ENCODE measurements at regions not wholly inside any gene's neighbourhood (a gene's known extent, or its start where the extent isn't known, plus 50 kb on each side); places are given as distances from the start of the nearest gene placed in this dataset.

DNA sequence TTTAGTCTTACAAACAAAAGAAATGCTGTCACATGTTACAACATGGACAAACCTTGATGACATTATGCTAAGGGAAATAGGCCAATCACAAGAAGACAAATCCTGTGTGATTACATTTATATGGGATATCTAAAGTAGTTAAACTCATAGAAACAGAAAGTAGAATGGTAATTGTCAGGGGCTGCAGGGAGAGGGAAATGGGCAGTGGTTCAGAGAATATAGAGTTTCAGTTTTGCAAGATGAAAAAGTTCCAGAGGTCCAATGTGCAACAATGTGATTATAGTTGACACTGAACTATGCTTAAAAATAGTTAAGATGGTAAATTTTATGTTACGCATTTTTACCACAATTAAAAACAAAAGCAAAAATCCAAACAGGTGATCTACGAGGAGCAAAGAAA lies 265.5 kb downstream of the NDUFS4 start:
- Histone ChIP-seq H3K9ac (ENCODE audit: insufficient read depth in 1 of 2, low read length in 2 of 2) (no peak overlapping the region), H3K9me3 (ENCODE audit: control insufficient read depth in 4 of 4, insufficient read depth in 3 of 4, low read length in 3 of 4) (peaks cover 0 to 4% (median 0%) of the 10 kb centered on the region in 4 donors), H3K27me3 (ENCODE audit: control insufficient read depth in 3 of 3, insufficient read depth in 3 of 3, low read length in 2 of 3) (no peaks in the 10 kb centered on the region), H3K36me3 (ENCODE audit: control insufficient read depth in 4 of 4, insufficient read depth in 4 of 4, low read length in 4 of 4) (no peaks in the 10 kb centered on the region), H3K4me1 (ENCODE audit: control insufficient read depth in 5 of 5, insufficient read depth in 5 of 5, low read length in 5 of 5) (no peaks in the 10 kb centered on the region), H3K4me3 (no peak overlapping the region), H3K27ac (ENCODE audit: low read depth in 1 of 2, low read length in 1 of 2) (no peak overlapping the region)
- TF ChIP-seq, protein P1, sequence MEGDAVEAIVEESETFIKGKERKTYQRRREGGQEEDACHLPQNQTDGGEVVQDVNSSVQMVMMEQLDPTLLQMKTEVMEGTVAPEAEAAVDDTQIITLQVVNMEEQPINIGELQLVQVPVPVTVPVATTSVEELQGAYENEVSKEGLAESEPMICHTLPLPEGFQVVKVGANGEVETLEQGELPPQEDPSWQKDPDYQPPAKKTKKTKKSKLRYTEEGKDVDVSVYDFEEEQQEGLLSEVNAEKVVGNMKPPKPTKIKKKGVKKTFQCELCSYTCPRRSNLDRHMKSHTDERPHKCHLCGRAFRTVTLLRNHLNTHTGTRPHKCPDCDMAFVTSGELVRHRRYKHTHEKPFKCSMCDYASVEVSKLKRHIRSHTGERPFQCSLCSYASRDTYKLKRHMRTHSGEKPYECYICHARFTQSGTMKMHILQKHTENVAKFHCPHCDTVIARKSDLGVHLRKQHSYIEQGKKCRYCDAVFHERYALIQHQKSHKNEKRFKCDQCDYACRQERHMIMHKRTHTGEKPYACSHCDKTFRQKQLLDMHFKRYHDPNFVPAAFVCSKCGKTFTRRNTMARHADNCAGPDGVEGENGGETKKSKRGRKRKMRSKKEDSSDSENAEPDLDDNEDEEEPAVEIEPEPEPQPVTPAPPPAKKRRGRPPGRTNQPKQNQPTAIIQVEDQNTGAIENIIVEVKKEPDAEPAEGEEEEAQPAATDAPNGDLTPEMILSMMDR (IDR thresholded peaks at IDR 0.05; ENCODE audit: control extremely low read depth, extremely low read depth) = no peak
- WGBS, 2 donors = 92 to 96% methylated on average over 2 of the region's 2 CpGs
- DNase-seq (peak in 1 of 3 donors; percentile 5), ATAC-seq (ENCODE audit: insufficient read depth, low FRiP score) (no peak)

DNA sequence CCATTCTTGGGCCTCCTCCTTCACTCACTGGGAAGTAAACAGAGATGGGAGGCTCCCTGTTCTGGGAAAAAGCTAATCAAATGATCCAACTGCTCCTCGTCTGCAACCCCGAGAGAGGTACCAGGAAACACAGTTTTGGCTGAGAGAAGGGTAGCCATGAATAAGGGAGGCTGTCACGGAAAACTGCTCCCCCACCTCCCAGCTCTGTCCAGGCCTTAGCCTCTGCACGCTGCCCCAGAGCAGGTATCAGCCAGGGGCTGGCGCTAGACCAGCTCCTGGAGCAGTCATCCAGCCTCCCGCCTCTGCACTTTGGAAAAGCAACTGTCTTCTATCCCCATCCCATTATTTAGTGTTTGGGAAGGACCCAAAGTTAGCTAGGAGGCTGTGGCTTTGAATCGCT lies 266.1 kb downstream of the NDUFS4 start:
- WGBS, 2 donors = 86 to 94% methylated on average over 7 of the region's 7 CpGs
- Histone ChIP-seq H3K27ac (ENCODE audit: low read depth in 1 of 2, low read length in 1 of 2) (no peak overlapping the region), H3K27me3 (ENCODE audit: control insufficient read depth in 3 of 3, insufficient read depth in 3 of 3, low read length in 2 of 3) (no peaks in the 10 kb centered on the region), H3K36me3 (ENCODE audit: control insufficient read depth in 4 of 4, insufficient read depth in 4 of 4, low read length in 4 of 4) (no peaks in the 10 kb centered on the region), H3K9me3 (ENCODE audit: control insufficient read depth in 4 of 4, insufficient read depth in 3 of 4, low read length in 3 of 4) (peaks cover 0 to 5% (median 1%) of the 10 kb centered on the region in 4 donors), H3K9ac (ENCODE audit: insufficient read depth in 1 of 2, low read length in 2 of 2) (no peak overlapping the region), H3K4me1 (ENCODE audit: control insufficient read depth in 5 of 5, insufficient read depth in 5 of 5, low read length in 5 of 5) (no peaks in the 10 kb centered on the region), H3K4me3 (no peak overlapping the region)
- TF ChIP-seq, protein P1 (IDR thresholded peaks at IDR 0.05; ENCODE audit: control extremely low read depth, extremely low read depth) = no peak
- no peak for ATAC-seq (ENCODE audit: insufficient read depth, low FRiP score)
- no peak for DNase-seq

GRCh38 chr5:53827211-53827651 lies 266.8 kb downstream of the NDUFS4 start:
- H3K36me3 ChIP-seq (ENCODE audit: control insufficient read depth in 4 of 4, insufficient read depth in 4 of 4, low read length in 4 of 4) = no peaks in the 10 kb centered on the region
- TF ChIP-seq, protein P1 (IDR thresholded peaks at IDR 0.05; ENCODE audit: control extremely low read depth, extremely low read depth) = no peak
- ATAC-seq (ENCODE audit: insufficient read depth, low FRiP score) (no peak), DNase-seq (no peak)
- no peak overlapping the region for H3K9ac ChIP-seq (ENCODE audit: insufficient read depth in 1 of 2, low read length in 2 of 2)
- H3K4me1 ChIP-seq (ENCODE audit: control insufficient read depth in 5 of 5, insufficient read depth in 5 of 5, low read length in 5 of 5) = no peaks in the 10 kb centered on the region
- peaks cover 0 to 5% (median 1%) of the 10 kb centered on the region in 4 donors for H3K9me3 ChIP-seq (ENCODE audit: control insufficient read depth in 4 of 4, insufficient read depth in 3 of 4, low read length in 3 of 4)
- no peak overlapping the region for H3K4me3 ChIP-seq
- 84 to 85% methylated on average over 4 of the region's 4 CpGs for WGBS, 2 donors
- H3K27me3 ChIP-seq (ENCODE audit: control insufficient read depth in 3 of 3, insufficient read depth in 3 of 3, low read length in 2 of 3) = no peaks in the 10 kb centered on the region
- H3K27ac ChIP-seq (ENCODE audit: low read depth in 1 of 2, low read length in 1 of 2) = no peak overlapping the region

- no peak for ATAC-seq (ENCODE audit: insufficient read depth, low FRiP score)
- Histone ChIP-seq H3K9ac (ENCODE audit: insufficient read depth in 1 of 2, low read length in 2 of 2) (no peak overlapping the region), H3K27me3 (ENCODE audit: control insufficient read depth in 3 of 3, insufficient read depth in 3 of 3, low read length in 2 of 3) (no peaks in the 10 kb centered on the region), H3K9me3 (ENCODE audit: control insufficient read depth in 4 of 4, insufficient read depth in 3 of 4, low read length in 3 of 4) (peaks cover 0 to 5% (median 1%) of the 10 kb centered on the region in 4 donors), H3K4me3 (no peak overlapping the region), H3K36me3 (ENCODE audit: control insufficient read depth in 4 of 4, insufficient read depth in 4 of 4, low read length in 4 of 4) (no peaks in the 10 kb centered on the region), H3K27ac (ENCODE audit: low read depth in 1 of 2, low read length in 1 of 2) (no peak overlapping the region), H3K4me1 (ENCODE audit: control insufficient read depth in 5 of 5, insufficient read depth in 5 of 5, low read length in 5 of 5) (no peaks in the 10 kb centered on the region)
- WGBS, 2 donors = 89 to 94% methylated on average over 2 of the region's 2 CpGs
- no peak for DNase-seq
- TF ChIP-seq, protein P1 (IDR thresholded peaks at IDR 0.05; ENCODE audit: control extremely low read depth, extremely low read depth) = no peak
These were observed 271.1 kb downstream of the NDUFS4 start for GRCh38 chr5:53831496-53831895.

All from lung (tissue), 11 donors.